Fibroblast of lung (primary cell): ENCODE measurements at regions not wholly inside any gene's neighbourhood (a gene's known extent, or its start where the extent isn't known, plus 50 kb on each side); places are given as distances from the start of the nearest gene placed in this dataset.

Experiments
- DNase-seq, 2 donors: peaks; one replicate each; pipeline versions ENCODE4 v3.0.0 to v3.0.0-alpha.2; 2010; ENCODE audit warnings: low read depth in 2 of 2
- H2AFZ ChIP-seq: 2 replicates; pipeline ENCODE4 v1.5.1; 2012; ENCODE audit warnings: low read length, control low read depth, inconsistent platforms
- H3K27ac ChIP-seq: 2 replicates; pipeline ENCODE4 v1.5.1; 2011; ENCODE audit warnings: low read length, control low read depth; ENCODE audit not compliant: insufficient read depth
- H3K27me3 ChIP-seq: 2 replicates; pipeline ENCODE4 v1.5.1; 2011; ENCODE audit warnings: mild to moderate bottlenecking, low read length; ENCODE audit not compliant: control insufficient read depth, insufficient read depth
- H3K36me3 ChIP-seq: 2 replicates; pipeline ENCODE4 v1.5.1; 2011; ENCODE audit warnings: low read length; ENCODE audit not compliant: control insufficient read depth, insufficient read depth
- H3K4me1 ChIP-seq: 2 replicates; pipeline ENCODE4 v1.5.1; 2011; ENCODE audit warnings: low read length; ENCODE audit not compliant: control insufficient read depth, insufficient read depth; ENCODE audit errors: extremely low read depth
- H3K4me2 ChIP-seq: 2 replicates; pipeline ENCODE4 v1.5.1; 2011; ENCODE audit warnings: low read length, control low read depth; ENCODE audit not compliant: insufficient read depth; ENCODE audit errors: extremely low read depth
- H3K4me3 ChIP-seq, 4 experiments: fragments of 200-600 bp in 1 of 4; sonication (generic) in 1 of 4; replicated peaks in 1 of 4; 2 replicates each; pipeline ENCODE4 v1.5.1; 2011 to 2016; ENCODE audit warnings: low read length in 4 of 4, low read depth in 3 of 4, mild to moderate bottlenecking in 3 of 4, control low read depth in 2 of 4, inconsistent platforms in 1 of 4, mixed read lengths in 1 of 4; ENCODE audit not compliant: insufficient read depth in 1 of 4; ENCODE audit errors: control extremely low read depth in 1 of 4
- H3K79me2 ChIP-seq: 2 replicates; pipeline ENCODE4 v1.5.1; 2012; ENCODE audit warnings: mild to moderate bottlenecking, low read length, inconsistent platforms; ENCODE audit not compliant: control insufficient read depth, insufficient read depth
- H3K9ac ChIP-seq: 2 replicates; pipeline ENCODE4 v1.5.1; 2011; ENCODE audit warnings: mild to moderate bottlenecking, low read length, control low read depth; ENCODE audit not compliant: insufficient read depth
- H3K9me3 ChIP-seq: 2 replicates; pipeline ENCODE4 v1.5.1; 2012; ENCODE audit warnings: low read depth, low read length; ENCODE audit not compliant: control insufficient read depth, insufficient read depth
- H4K20me1 ChIP-seq: 2 replicates; pipeline ENCODE4 v1.5.1; 2011; ENCODE audit warnings: low read length; ENCODE audit not compliant: control insufficient read depth, insufficient read depth; ENCODE audit errors: extremely low read depth
- CTCF ChIP-seq, 2 donors: IDR thresholded peaks in 1 of 2; conservative IDR thresholded peaks in 1 of 2; 1 replicate in 1 of 2; 2 replicates in 1 of 2; pipeline ENCODE4 v1.5.1; 2011 to 2012; ENCODE audit warnings: low read length in 2 of 2, control low read depth in 1 of 2, inconsistent platforms in 1 of 2, low read depth in 1 of 2, mild to moderate bottlenecking in 1 of 2
- EZH2 ChIP-seq: IDR thresholded peaks from 2 replicates; pipeline ENCODE4 v1.5.1; 2012; ENCODE audit warnings: low read length, control low read depth, mild to moderate bottlenecking; ENCODE audit errors: missing control alignments

- no peak for DNase-seq
- H3K27me3 ChIP-seq, result no peaks in the 10 kb centered on the region
- TF ChIP-seq CTCF (conservative IDR thresholded peaks at IDR 0.05 in 1 of 2, IDR thresholded peaks at IDR 0.05 in 1 of 2; ENCODE audit: low read depth in 1 of 2, low read length in 2 of 2) (no peak), EZH2 (no peak)
- H3K4me1 ChIP-seq, result no peaks in the 10 kb centered on the region
- no peak overlapping the region for H3K4me3 ChIP-seq
- no peak overlapping the region for H3K27ac ChIP-seq
- H3K36me3 ChIP-seq, result no peaks in the 10 kb centered on the region
- H3K9ac ChIP-seq, result no peak overlapping the region
- H3K79me2 ChIP-seq, result no peaks in the 10 kb centered on the region
- H3K9me3 ChIP-seq, result no peaks in the 10 kb centered on the region
- H2AFZ ChIP-seq, result no peak overlapping the region
- no peaks in the 10 kb centered on the region for H4K20me1 ChIP-seq
- no peak overlapping the region for H3K4me2 ChIP-seq
Measured at GRCh38 chr5:2465383-2465782, 286.1 kb downstream of the IRX2 start.

GRCh38 chr5:2464141-2464540 lies 287.3 kb downstream of the IRX2 start:
- H3K9me3 ChIP-seq, result no peaks in the 10 kb centered on the region
- H3K79me2 ChIP-seq, result no peaks in the 10 kb centered on the region
- DNase-seq, result no peak
- H4K20me1 ChIP-seq, result no peaks in the 10 kb centered on the region
- no peak overlapping the region for H3K4me3 ChIP-seq
- no peak for TF ChIP-seq CTCF (conservative IDR thresholded peaks at IDR 0.05 in 1 of 2, IDR thresholded peaks at IDR 0.05 in 1 of 2; ENCODE audit: low read depth in 1 of 2, low read length in 2 of 2)
- no peak for TF ChIP-seq EZH2
- H3K36me3 ChIP-seq, result no peaks in the 10 kb centered on the region
- no peak overlapping the region for H3K9ac ChIP-seq
- no peak overlapping the region for H3K4me2 ChIP-seq
- H2AFZ ChIP-seq, result no peak overlapping the region
- H3K27ac ChIP-seq, result no peak overlapping the region
- no peaks in the 10 kb centered on the region for H3K4me1 ChIP-seq
- no peaks in the 10 kb centered on the region for H3K27me3 ChIP-seq

GRCh38 chr5:2461701-2462691 lies 289.5 kb downstream of the IRX2 start:
- no peak overlapping the region for H3K4me2 ChIP-seq
- no peaks in the 10 kb centered on the region for H3K9me3 ChIP-seq
- no peak for TF ChIP-seq EZH2
- TF ChIP-seq CTCF (conservative IDR thresholded peaks at IDR 0.05 in 1 of 2, IDR thresholded peaks at IDR 0.05 in 1 of 2; ENCODE audit: low read depth in 1 of 2, low read length in 2 of 2), result no peak
- H3K4me1 ChIP-seq, result no peaks in the 10 kb centered on the region
- no peak overlapping the region for H2AFZ ChIP-seq
- H3K36me3 ChIP-seq, result no peaks in the 10 kb centered on the region
- H3K79me2 ChIP-seq, result no peaks in the 10 kb centered on the region
- H3K4me3 ChIP-seq, result no peak overlapping the region
- H3K27me3 ChIP-seq, result no peaks in the 10 kb centered on the region
- H4K20me1 ChIP-seq, result no peaks in the 10 kb centered on the region
- no peak for DNase-seq
- H3K27ac ChIP-seq, result no peak overlapping the region
- H3K9ac ChIP-seq, result no peak overlapping the region
